ENCODE measurements at regions not wholly inside any gene's neighbourhood (a gene's known extent, or its start where the extent isn't known, plus 50 kb on each side); places are given as distances from the start of the nearest gene placed in this dataset.

DNA sequence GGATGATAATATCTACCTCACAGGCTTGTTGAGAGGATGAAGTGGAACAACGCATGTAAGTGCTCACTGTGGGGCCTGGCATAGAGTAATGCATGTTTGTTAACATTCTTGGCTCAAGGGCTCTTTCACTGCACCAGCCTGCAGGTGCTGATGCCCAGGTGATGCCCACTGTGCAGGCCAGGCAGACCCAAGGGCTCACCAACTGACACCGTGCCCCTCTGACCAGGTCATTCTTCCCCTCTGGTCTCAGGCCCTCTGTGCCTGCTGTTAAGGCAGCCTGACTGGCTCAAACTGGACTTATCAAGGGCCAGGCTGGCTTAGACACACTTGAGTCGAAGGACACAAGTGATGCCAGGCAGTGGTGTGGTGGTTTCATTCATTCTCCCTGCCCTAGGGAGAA lies 90.5 kb downstream of the PJA1 start:
- ChIA-PET RAD21 (ENCODE audit: unreplicated experiment) (no interaction called here), CTCF (no interaction called here), POLR2A (no interaction called here), SMC1A (ENCODE audit: uncharacterized antibody, unreplicated experiment) (no interaction called here)
- Histone ChIP-seq H3K36me3 (ENCODE audit: control insufficient read depth in 2 of 2, insufficient read depth in 2 of 2, low read length in 1 of 2) (no peaks in the 10 kb centered on the region), H2AFZ (ENCODE audit: control insufficient read depth, low read depth, low read length) (no peak overlapping the region), H3K27ac (ENCODE audit: control insufficient read depth, insufficient read depth) (no peak overlapping the region), H3K4me3 (no peak overlapping the region), H3K4me1 (ENCODE audit: control insufficient read depth, insufficient read depth, low read length) (no peaks in the 10 kb centered on the region), H3K9ac (ENCODE audit: control insufficient read depth, insufficient read depth, low read length) (no peak overlapping the region), H4K20me1 (ENCODE audit: control insufficient read depth, insufficient read depth) (no peaks in the 10 kb centered on the region; the same call in 1 of the 2 replicates), H3K79me2 (ENCODE audit: control insufficient read depth, insufficient read depth, low read length) (no peaks in the 10 kb centered on the region), H3K27me3 (replicated peaks in 1 of 2; ENCODE audit: control insufficient read depth in 2 of 2, insufficient read depth in 2 of 2, low read length in 1 of 2) (no peaks in the 10 kb centered on the region; a peak in 1 of 4 replicates), H3K4me2 (ENCODE audit: control insufficient read depth, insufficient read depth) (no peak overlapping the region), H3K9me3 (replicated peaks; ENCODE audit: control insufficient read depth, insufficient read depth, low read length) (no peaks in the 10 kb centered on the region)
- intact Hi-C loops (cut with micrococcal nuclease; ENCODE audit: unreplicated experiment) = no loop called here
- WGBS (ENCODE audit: insufficient coverage, insufficient replicate concordance, low lambda C conversion rate, missing lambda C conversion rate) = 7% methylated on average over 3 of the region's 3 CpGs
- TF ChIP-seq PAX5 (IDR thresholded peaks at IDR 0.05; ENCODE audit: borderline replicate concordance, low read depth, low read length) (no peak), NBN (IDR thresholded peaks at IDR 0.05) (no peak), FOXK2 (IDR thresholded peaks at IDR 0.05) (no peak), ZBED1 (IDR thresholded peaks at IDR 0.05; ENCODE audit: borderline replicate concordance) (no peak), BMI1 (IDR thresholded peaks at IDR 0.05; ENCODE audit: borderline replicate concordance) (no peak), MTA2 (IDR thresholded peaks at IDR 0.05; ENCODE audit: low read depth) (no peak), GATAD2B (conservative IDR thresholded peaks at IDR 0.05; ENCODE audit: low read depth) (no peak), MEF2B (IDR thresholded peaks at IDR 0.05; ENCODE audit: partially characterized antibody, poor library complexity, severe bottlenecking) (no peak), ETV6 (conservative IDR thresholded peaks at IDR 0.05 in 1 of 2, IDR thresholded peaks at IDR 0.05 in 1 of 2; ENCODE audit: borderline replicate concordance in 1 of 2, low read depth in 1 of 2) (no peak), ZNF217 (IDR thresholded peaks at IDR 0.05) (no peak), NFXL1 (IDR thresholded peaks at IDR 0.05; ENCODE audit: borderline replicate concordance) (no peak), YBX1 (IDR thresholded peaks at IDR 0.05) (no peak), MTA3 (IDR thresholded peaks at IDR 0.05; ENCODE audit: borderline replicate concordance, low read length) (no peak)
- TF ChIP-seq, protein P1, sequence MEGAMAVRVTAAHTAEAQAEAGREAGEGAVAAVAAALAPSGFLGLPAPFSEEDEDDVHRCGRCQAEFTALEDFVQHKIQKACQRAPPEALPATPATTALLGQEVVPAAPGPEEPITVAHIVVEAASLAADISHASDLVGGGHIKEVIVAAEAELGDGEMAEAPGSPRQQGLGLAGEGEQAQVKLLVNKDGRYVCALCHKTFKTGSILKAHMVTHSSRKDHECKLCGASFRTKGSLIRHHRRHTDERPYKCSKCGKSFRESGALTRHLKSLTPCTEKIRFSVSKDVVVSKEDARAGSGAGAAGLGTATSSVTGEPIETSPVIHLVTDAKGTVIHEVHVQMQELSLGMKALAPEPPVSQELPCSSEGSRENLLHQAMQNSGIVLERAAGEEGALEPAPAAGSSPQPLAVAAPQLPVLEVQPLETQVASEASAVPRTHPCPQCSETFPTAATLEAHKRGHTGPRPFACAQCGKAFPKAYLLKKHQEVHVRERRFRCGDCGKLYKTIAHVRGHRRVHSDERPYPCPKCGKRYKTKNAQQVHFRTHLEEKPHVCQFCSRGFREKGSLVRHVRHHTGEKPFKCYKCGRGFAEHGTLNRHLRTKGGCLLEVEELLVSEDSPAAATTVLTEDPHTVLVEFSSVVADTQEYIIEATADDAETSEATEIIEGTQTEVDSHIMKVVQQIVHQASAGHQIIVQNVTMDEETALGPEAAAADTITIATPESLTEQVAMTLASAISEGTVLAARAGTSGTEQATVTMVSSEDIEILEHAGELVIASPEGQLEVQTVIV (IDR thresholded peaks at IDR 0.05; ENCODE audit: borderline replicate concordance, partially characterized antibody) = no peak
- TF ChIP-seq, protein P2, sequence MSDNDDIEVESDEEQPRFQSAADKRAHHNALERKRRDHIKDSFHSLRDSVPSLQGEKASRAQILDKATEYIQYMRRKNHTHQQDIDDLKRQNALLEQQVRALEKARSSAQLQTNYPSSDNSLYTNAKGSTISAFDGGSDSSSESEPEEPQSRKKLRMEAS (IDR thresholded peaks at IDR 0.05; ENCODE audit: low read depth, low read length) = no peak
- TF ChIP-seq, protein P3, sequence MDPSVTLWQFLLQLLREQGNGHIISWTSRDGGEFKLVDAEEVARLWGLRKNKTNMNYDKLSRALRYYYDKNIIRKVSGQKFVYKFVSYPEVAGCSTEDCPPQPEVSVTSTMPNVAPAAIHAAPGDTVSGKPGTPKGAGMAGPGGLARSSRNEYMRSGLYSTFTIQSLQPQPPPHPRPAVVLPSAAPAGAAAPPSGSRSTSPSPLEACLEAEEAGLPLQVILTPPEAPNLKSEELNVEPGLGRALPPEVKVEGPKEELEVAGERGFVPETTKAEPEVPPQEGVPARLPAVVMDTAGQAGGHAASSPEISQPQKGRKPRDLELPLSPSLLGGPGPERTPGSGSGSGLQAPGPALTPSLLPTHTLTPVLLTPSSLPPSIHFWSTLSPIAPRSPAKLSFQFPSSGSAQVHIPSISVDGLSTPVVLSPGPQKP (IDR thresholded peaks at IDR 0.05; ENCODE audit: low read depth, low read length) = no peak
- no TSS peak for BruUV-seq (replicated peaks)
- in situ Hi-C loops (cut with MboI) = no loop called here
- FAIRE-seq = no peak
- no peak for DNase-seq (ENCODE audit: low read depth, low spot score)
- ATAC-seq = no peak

Measured in GM12878 (cell line).